HUES48 (cell line): ENCODE measurements at regions not wholly inside any gene's neighbourhood (a gene's known extent, or its start where the extent isn't known, plus 50 kb on each side); places are given as distances from the start of the nearest gene placed in this dataset.

Experiments used
- H3K27ac ChIP-seq: one replicate; pipeline ENCODE4 v1.7.0; 2013; ENCODE audit warnings: low read depth, low read length, inconsistent platforms
- H3K27me3 ChIP-seq: 2 replicates; pipeline ENCODE4 v1.6.1; 2013; ENCODE audit warnings: mild to moderate bottlenecking, low read length; ENCODE audit not compliant: control insufficient read depth, insufficient read depth
- H3K36me3 ChIP-seq: 2 replicates; pipeline ENCODE4 v1.6.1; 2013; ENCODE audit warnings: low read length; ENCODE audit not compliant: control insufficient read depth, insufficient read depth
- H3K4me1 ChIP-seq: 2 replicates; pipeline ENCODE4 v1.6.1; 2013; ENCODE audit warnings: mild to moderate bottlenecking, low read length; ENCODE audit not compliant: control insufficient read depth, insufficient read depth
- H3K4me3 ChIP-seq: 2 replicates; pipeline ENCODE4 v1.5.1; 2013; ENCODE audit warnings: mild to moderate bottlenecking, low read depth, low read length
- H3K9ac ChIP-seq: 2 replicates; pipeline ENCODE4 v1.6.1; 2013; ENCODE audit warnings: mild to moderate bottlenecking, low read depth, low read length, moderate library complexity
- H3K9me3 ChIP-seq: 2 replicates; pipeline ENCODE4 v1.6.1; 2013; ENCODE audit warnings: low read length; ENCODE audit not compliant: control insufficient read depth, insufficient read depth

- Histone ChIP-seq H3K4me3 (no peak overlapping the region), H3K9ac (no peak overlapping the region), H3K27me3 (peaks cover 24% of the 10 kb centered on the region), H3K9me3 (peaks cover 7% of the 10 kb centered on the region), H3K4me1 (peaks cover 11% of the 10 kb centered on the region), H3K27ac (no peak overlapping the region), H3K36me3 (no peaks in the 10 kb centered on the region)
Observed at GRCh38 chr15:62394079-62394478, 229.0 kb upstream of the C2CD4B start.

- no peaks in the 10 kb centered on the region for H3K4me1 ChIP-seq
- H3K27me3 ChIP-seq, result no peaks in the 10 kb centered on the region
- no peak overlapping the region for H3K4me3 ChIP-seq
- H3K36me3 ChIP-seq, result no peaks in the 10 kb centered on the region
- H3K9ac ChIP-seq, result no peak overlapping the region
- H3K9me3 ChIP-seq, result peaks cover 12% of the 10 kb centered on the region
- no peak overlapping the region for H3K27ac ChIP-seq
Observed at GRCh38 chr15:62400778-62401177, 235.7 kb upstream of the C2CD4B start.

- Histone ChIP-seq H3K4me3 (no peak overlapping the region), H3K36me3 (no peaks in the 10 kb centered on the region), H3K9ac (no peak overlapping the region), H3K27ac (no peak overlapping the region), H3K4me1 (no peaks in the 10 kb centered on the region), H3K9me3 (peaks cover 12% of the 10 kb centered on the region), H3K27me3 (no peaks in the 10 kb centered on the region)
Observed at GRCh38 chr15:62402687-62403086, 237.6 kb upstream of the C2CD4B start.

- Histone ChIP-seq H3K9me3 (peaks cover 12% of the 10 kb centered on the region), H3K27me3 (no peaks in the 10 kb centered on the region), H3K27ac (no peak overlapping the region), H3K36me3 (no peaks in the 10 kb centered on the region), H3K9ac (no peak overlapping the region), H3K4me3 (no peak overlapping the region), H3K4me1 (no peaks in the 10 kb centered on the region)
Observed at GRCh38 chr15:62403164-62403809, 238.2 kb upstream of the C2CD4B start.

DNA sequence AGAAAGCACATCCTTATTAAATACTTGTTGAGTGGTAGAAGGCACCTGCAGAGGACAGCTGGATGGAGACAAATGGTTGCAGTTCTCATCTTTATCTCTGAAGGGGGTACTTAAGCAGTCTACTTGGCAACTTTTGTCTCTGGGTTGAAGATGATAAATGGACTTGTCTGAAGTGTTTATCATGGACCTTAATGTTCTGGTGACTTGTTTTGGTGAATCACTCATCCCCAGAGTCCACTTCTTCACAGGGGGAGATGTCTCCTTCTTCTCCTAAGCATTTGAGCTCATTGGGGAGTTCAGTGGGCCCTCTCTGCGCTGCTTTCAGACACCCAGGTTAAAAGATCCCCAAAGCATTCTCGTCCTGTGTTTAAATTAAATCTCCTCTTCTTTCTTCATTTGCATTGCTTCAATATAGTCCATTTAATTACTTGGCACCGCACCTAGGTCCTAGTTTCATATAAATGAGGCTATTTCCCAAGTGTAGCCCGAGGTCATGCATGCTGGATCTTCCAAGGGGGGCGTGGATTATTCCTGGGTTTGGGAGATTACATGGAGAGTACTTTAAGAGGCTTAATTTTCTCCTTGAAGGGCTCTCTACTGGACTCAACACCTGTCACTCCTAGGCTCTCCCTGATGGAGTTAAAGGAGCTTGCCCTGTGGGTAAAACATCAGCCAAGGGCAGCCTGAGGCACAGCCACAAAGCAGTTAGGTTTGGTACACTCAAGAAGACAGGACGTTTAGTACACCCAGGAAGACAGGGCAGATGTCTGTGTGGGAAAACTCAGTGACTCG is 239.3 kb upstream of the C2CD4B start:
- Histone ChIP-seq H3K9me3 (peaks cover 3% of the 10 kb centered on the region), H3K4me1 (no peaks in the 10 kb centered on the region), H3K27ac (no peak overlapping the region), H3K36me3 (no peaks in the 10 kb centered on the region), H3K9ac (no peak overlapping the region), H3K4me3 (no peak overlapping the region), H3K27me3 (no peaks in the 10 kb centered on the region)

DNA sequence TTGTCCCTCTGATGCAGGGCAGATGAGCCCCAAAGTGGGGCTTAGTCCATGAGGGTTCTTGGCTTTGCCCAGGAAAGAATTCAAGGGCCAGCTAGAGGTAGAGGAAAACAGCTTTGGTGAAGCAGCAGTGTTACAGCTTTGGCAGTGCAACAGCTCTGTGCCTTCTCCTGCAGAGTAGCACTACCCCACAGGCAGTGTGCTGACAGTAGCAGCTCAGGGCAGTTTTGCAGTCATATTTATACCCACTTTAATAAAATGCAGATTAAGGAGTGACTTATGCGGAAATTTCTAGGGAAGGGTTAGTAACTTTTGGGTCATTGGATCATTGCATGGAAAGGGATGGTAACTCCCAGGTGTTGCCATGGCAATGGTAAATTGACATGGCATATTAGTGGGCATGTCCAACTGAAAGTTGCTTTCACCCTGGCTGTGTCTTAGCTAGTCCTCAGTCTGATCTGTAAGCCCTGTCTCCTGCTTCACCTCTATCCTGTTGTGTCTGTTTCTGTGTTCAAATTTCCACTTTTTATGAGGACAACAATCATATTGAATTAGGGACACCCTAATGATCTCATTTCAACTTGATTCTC is 241.3 kb upstream of the C2CD4B start:
- H3K9me3 ChIP-seq, result no peaks in the 10 kb centered on the region
- H3K4me1 ChIP-seq, result no peaks in the 10 kb centered on the region
- H3K36me3 ChIP-seq, result no peaks in the 10 kb centered on the region
- no peak overlapping the region for H3K4me3 ChIP-seq
- no peak overlapping the region for H3K27ac ChIP-seq
- H3K27me3 ChIP-seq, result no peaks in the 10 kb centered on the region
- no peak overlapping the region for H3K9ac ChIP-seq

GRCh38 chr15:62407216-62407615 is 242.1 kb upstream of the C2CD4B start:
- Histone ChIP-seq H3K9ac (no peak overlapping the region), H3K27ac (no peak overlapping the region), H3K4me1 (no peaks in the 10 kb centered on the region), H3K36me3 (no peaks in the 10 kb centered on the region), H3K27me3 (no peaks in the 10 kb centered on the region), H3K4me3 (no peak overlapping the region), H3K9me3 (no peaks in the 10 kb centered on the region)

DNA sequence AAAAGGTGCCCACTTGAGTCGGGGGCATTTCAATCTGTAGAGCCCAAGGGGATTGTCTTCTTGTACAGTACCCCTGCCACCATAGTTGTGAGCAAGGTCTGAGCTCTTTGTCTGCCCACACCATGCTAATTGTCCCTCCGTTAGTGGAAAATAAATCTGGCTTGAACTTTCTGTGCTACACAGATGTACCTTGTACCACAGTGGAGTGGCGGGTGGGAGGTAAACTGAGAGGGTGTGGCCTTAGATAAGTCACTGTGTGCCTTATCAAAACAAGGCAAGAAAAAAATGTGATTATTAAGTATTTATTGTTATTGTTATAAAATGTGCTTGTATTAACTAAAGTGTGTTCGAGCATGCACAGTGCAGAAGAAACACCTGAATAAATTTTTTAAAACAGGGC is 242.9 kb upstream of the C2CD4B start:
- Histone ChIP-seq H3K9ac (no peak overlapping the region), H3K36me3 (no peaks in the 10 kb centered on the region), H3K9me3 (no peaks in the 10 kb centered on the region), H3K4me1 (no peaks in the 10 kb centered on the region; the same call in 1 of the 2 replicates), H3K4me3 (no peak overlapping the region), H3K27me3 (no peaks in the 10 kb centered on the region), H3K27ac (no peak overlapping the region)

DNA sequence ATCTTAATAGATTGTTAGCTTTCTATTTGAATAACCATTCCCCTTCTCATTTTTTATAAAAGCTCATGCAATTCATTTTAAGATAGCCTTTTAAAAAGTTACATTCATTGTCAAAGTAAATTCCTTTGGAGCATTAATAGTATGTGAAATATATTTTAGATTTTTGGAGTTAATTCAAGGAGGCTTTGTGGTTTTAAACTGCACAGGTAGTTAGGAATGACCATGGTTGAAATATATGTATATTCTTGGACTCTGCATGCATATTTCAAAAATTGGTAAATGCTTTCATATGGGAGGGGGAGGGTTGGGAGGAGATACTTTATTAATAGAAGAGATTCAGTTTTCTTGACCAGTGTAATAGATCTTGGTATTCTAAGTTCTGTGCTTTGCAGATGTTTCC is 244.4 kb upstream of the C2CD4B start:
- no peak overlapping the region for H3K27ac ChIP-seq
- no peaks in the 10 kb centered on the region; the same call in 1 of the 2 replicates for H3K4me1 ChIP-seq
- no peaks in the 10 kb centered on the region for H3K36me3 ChIP-seq
- H3K9me3 ChIP-seq, result no peaks in the 10 kb centered on the region
- no peaks in the 10 kb centered on the region for H3K27me3 ChIP-seq
- H3K9ac ChIP-seq, result no peak overlapping the region
- H3K4me3 ChIP-seq, result no peak overlapping the region

DNA sequence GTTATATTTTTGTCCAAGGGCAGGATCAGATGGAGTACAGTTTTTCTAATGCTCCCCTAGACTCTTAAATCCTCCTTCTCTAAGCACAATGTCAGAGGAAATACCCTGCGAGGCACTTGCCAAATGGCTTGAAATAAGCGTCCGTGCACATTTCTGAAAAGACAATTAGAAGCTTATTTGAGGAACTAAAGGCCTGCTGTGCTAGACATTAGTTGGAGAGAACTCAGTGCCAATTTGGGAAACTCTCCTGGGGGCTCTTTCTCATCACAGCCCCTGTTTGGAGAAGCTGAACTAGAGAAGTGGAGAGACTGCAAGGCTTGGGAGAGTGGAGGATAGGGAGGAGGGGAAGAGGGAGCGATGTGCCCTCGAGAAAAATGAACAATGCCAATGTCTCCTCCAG is 247.6 kb upstream of the C2CD4B start:
- Histone ChIP-seq H3K9me3 (no peaks in the 10 kb centered on the region), H3K27ac (no peak overlapping the region), H3K4me3 (no peak overlapping the region), H3K36me3 (no peaks in the 10 kb centered on the region), H3K4me1 (peaks cover 9% of the 10 kb centered on the region; the same call in 1 of the 2 replicates), H3K27me3 (no peaks in the 10 kb centered on the region), H3K9ac (no peak overlapping the region)

GRCh38 chr15:62413153-62413552 is 248.1 kb upstream of the C2CD4B start:
- Histone ChIP-seq H3K9ac (no peak overlapping the region), H3K27me3 (no peaks in the 10 kb centered on the region), H3K36me3 (no peaks in the 10 kb centered on the region), H3K9me3 (no peaks in the 10 kb centered on the region), H3K27ac (no peak overlapping the region), H3K4me3 (no peak overlapping the region), H3K4me1 (peaks cover 9% of the 10 kb centered on the region; the same call in 1 of the 2 replicates)
